ENCODE measurements at regions not wholly inside any gene's neighbourhood (a gene's known extent, or its start where the extent isn't known, plus 50 kb on each side); places are given as distances from the start of the nearest gene placed in this dataset.

DNA sequence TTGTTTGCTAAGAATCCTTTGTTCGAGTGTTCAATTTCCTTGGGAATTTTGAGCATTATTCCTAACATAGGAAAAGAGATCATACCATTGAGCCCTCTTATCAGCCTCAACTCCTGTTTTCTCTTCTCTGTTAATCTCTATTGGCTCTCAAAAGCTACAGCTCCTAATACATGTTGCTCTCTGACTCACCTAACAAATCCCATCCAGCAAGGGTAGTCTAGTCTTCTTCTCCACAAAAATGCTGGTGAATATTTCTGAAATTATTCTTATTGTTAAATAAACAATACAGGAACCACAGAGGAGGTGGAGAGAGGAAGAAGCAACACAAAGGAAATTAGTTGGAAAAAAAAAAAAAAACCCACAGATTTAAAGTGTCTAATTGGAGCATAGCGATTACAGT lies 325.8 kb upstream of the NAALADL2 start:
- TF ChIP-seq, protein P1, sequence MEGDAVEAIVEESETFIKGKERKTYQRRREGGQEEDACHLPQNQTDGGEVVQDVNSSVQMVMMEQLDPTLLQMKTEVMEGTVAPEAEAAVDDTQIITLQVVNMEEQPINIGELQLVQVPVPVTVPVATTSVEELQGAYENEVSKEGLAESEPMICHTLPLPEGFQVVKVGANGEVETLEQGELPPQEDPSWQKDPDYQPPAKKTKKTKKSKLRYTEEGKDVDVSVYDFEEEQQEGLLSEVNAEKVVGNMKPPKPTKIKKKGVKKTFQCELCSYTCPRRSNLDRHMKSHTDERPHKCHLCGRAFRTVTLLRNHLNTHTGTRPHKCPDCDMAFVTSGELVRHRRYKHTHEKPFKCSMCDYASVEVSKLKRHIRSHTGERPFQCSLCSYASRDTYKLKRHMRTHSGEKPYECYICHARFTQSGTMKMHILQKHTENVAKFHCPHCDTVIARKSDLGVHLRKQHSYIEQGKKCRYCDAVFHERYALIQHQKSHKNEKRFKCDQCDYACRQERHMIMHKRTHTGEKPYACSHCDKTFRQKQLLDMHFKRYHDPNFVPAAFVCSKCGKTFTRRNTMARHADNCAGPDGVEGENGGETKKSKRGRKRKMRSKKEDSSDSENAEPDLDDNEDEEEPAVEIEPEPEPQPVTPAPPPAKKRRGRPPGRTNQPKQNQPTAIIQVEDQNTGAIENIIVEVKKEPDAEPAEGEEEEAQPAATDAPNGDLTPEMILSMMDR (IDR thresholded peaks at IDR 0.05), result no peak
- no peak for TF ChIP-seq POLR2AphosphoS5 (IDR thresholded peaks at IDR 0.05)
